SK-N-SH (cell line): ENCODE measurements at regions not wholly inside any gene's neighbourhood (a gene's known extent, or its start where the extent isn't known, plus 50 kb on each side); places are given as distances from the start of the nearest gene placed in this dataset.

Source experiments
- CTCF ChIA-PET: fragments of 300-600, 350-600 bp; formaldehyde crosslinking; extraction: SDS; loops from one replicate; lab custom pipeline; 2021; lab: Yijun Ruan, JAX
- POLR2A ChIA-PET: fragments of 350-600 bp; sonication (Branson Sonifier 250); formaldehyde crosslinking; extraction: SDS; loops from one replicate; lab custom pipeline; 2020; ENCODE audit warnings: antibody characterized with exemption, inconsistent platforms; lab: Yijun Ruan, JAX
- DNase-seq: peaks from one replicate; pipeline ENCODE4 v3.0.0; 2012
- H2AFZ ChIP-seq: fragments of 200-600 bp; sonication (generic); 2 replicates; pipeline ENCODE4 v1.8.1; 2016; ENCODE audit warnings: antibody characterized with exemption, mild to moderate bottlenecking, low read depth
- H3F3A ChIP-seq: fragments of 200-600 bp; sonication (generic); replicated peaks from 2 replicates; pipeline ENCODE3; 2016; ENCODE audit warnings: antibody characterized with exemption, mild to moderate bottlenecking; ENCODE audit not compliant: insufficient read depth
- H3K27ac ChIP-seq, 2 experiments: fragments of 200-500 bp in 1 of 2; fragments of 200-600 bp in 1 of 2; sonication (Bioruptor generic) in 1 of 2; sonication (generic), shearing (Covaris generic) in 1 of 2; 2 replicates each; pipeline versions ENCODE4 v1.5.1 to v1.6.1; 2014 to 2016; ENCODE audit warnings: low read depth in 2 of 2, inconsistent platforms in 1 of 2, low read length in 1 of 2, mild to moderate bottlenecking in 1 of 2, mixed read lengths in 1 of 2
- H3K27me3 ChIP-seq: fragments of 200-600 bp; sonication (generic), shearing (Covaris generic); 2 replicates; pipeline ENCODE4 v1.6.1; 2016; ENCODE audit warnings: mixed run types; ENCODE audit not compliant: insufficient read depth
- H3K36me3 ChIP-seq, 2 experiments: fragments of 200-500 bp in 1 of 2; fragments of 200-600 bp in 1 of 2; sonication (Bioruptor generic) in 1 of 2; sonication (generic) in 1 of 2; replicated peaks in 1 of 2; 2 replicates each; pipeline versions ENCODE3 to v1.5.1; 2014 to 2016; ENCODE audit warnings: low read length in 1 of 2, mild to moderate bottlenecking in 1 of 2; ENCODE audit not compliant: insufficient read depth in 2 of 2, control insufficient read depth in 1 of 2
- H3K4me1 ChIP-seq, 2 experiments: fragments of 200-500 bp in 1 of 2; fragments of 200-600 bp in 1 of 2; sonication (Bioruptor generic) in 1 of 2; sonication (generic), shearing (Covaris generic) in 1 of 2; 2 replicates each; pipeline versions ENCODE4 v1.5.1 to v1.6.1; 2014 to 2016; ENCODE audit warnings: low read depth in 1 of 2, low read length in 1 of 2, mixed run types in 1 of 2; ENCODE audit not compliant: insufficient read depth in 2 of 2, control insufficient read depth in 1 of 2
- H3K4me2 ChIP-seq: fragments of 200-600 bp; sonication (generic), shearing (Covaris generic); 2 replicates; pipeline ENCODE4 v1.6.1; 2017; ENCODE audit warnings: mixed run types
- H3K4me3 ChIP-seq, 2 experiments: fragments of 200-500 bp in 1 of 2; fragments of 200-600 bp in 1 of 2; sonication (Bioruptor generic) in 1 of 2; sonication (generic), shearing (Covaris generic) in 1 of 2; 2 replicates each; pipeline versions ENCODE4 v1.5.1 to v1.8.1; 2014 to 2016; ENCODE audit warnings: low read depth in 2 of 2, inconsistent platforms in 1 of 2, low read length in 1 of 2, mild to moderate bottlenecking in 1 of 2, mixed read lengths in 1 of 2, moderate library complexity in 1 of 2
- H3K79me2 ChIP-seq: fragments of 200-600 bp; sonication (generic); 2 replicates; pipeline ENCODE4 v1.8.1; 2017; ENCODE audit warnings: mild to moderate bottlenecking; ENCODE audit not compliant: insufficient read depth
- H3K9ac ChIP-seq: fragments of 200-600 bp; sonication (generic); 2 replicates; pipeline ENCODE4 v1.6.1; 2017; ENCODE audit warnings: mixed run types
- H3K9me2 ChIP-seq: fragments of 200-600 bp; sonication (generic); 2 replicates; pipeline ENCODE4 v1.6.1; 2017; ENCODE audit warnings: mixed run types
- H3K9me3 ChIP-seq: fragments of 200-600 bp; sonication (generic); 2 replicates; pipeline ENCODE4 v1.6.1; 2017; ENCODE audit warnings: mixed run types, mild to moderate bottlenecking, moderate library complexity
- H4K20me1 ChIP-seq: fragments of 200-600 bp; sonication (generic); 2 replicates; pipeline ENCODE4 v1.6.1; 2017; ENCODE audit warnings: mild to moderate bottlenecking, mixed run types; ENCODE audit not compliant: insufficient read depth
- CHD2 ChIP-seq: fragments of 150-350 bp; IDR thresholded peaks from 2 replicates; pipeline ENCODE4 v1.6.1; 2018; ENCODE audit warnings: low read length; ENCODE audit not compliant: partially characterized antibody
- CTCF ChIP-seq: fragments of 200-600 bp; sonication (generic); IDR thresholded peaks from 2 replicates; pipeline ENCODE4 v1.6.1; 2017; ENCODE audit warnings: antibody characterized with exemption, mild to moderate bottlenecking, moderate library complexity
- ELF1 ChIP-seq: IDR thresholded peaks from 2 replicates; pipeline ENCODE4 v1.4.0; 2012
- EP300 ChIP-seq, 2 experiments: IDR thresholded peaks; 2 replicates each; pipeline versions ENCODE4 v1.4.0 to v1.6.1; 2012; ENCODE audit warnings: borderline replicate concordance in 1 of 2, low read depth in 1 of 2, low read length in 1 of 2
- FOXJ3 ChIP-seq: sonication (generic); formaldehyde crosslinking; IDR thresholded peaks from 2 replicates; pipeline ENCODE4 v1.5.1; 2020; ENCODE audit warnings: mild to moderate bottlenecking, missing genetic modification reagents
- FOXM1 ChIP-seq: IDR thresholded peaks from 2 replicates; pipeline ENCODE4 v1.4.0; 2012; ENCODE audit warnings: low read depth, mild to moderate bottlenecking
- GABPA ChIP-seq: IDR thresholded peaks from 2 replicates; pipeline ENCODE4 v1.4.0; 2012; ENCODE audit warnings: low read depth, mild to moderate bottlenecking
- GATA2 ChIP-seq: sonication (generic); formaldehyde crosslinking; IDR thresholded peaks from 2 replicates; pipeline ENCODE4 v1.5.0; 2020; ENCODE audit warnings: mild to moderate bottlenecking, missing genetic modification reagents
- MAX ChIP-seq: IDR thresholded peaks from 2 replicates; pipeline ENCODE4 v1.4.0; 2012; ENCODE audit warnings: low read depth
- MEF2A ChIP-seq: IDR thresholded peaks from 2 replicates; pipeline ENCODE4 v1.4.0; 2012; ENCODE audit warnings: low read depth, borderline replicate concordance
- MXI1 ChIP-seq: IDR thresholded peaks from 2 replicates; pipeline ENCODE4 v1.6.1; 2012; ENCODE audit warnings: mild to moderate bottlenecking, low read depth, low read length, improper control_type of control experiment
- NFIC ChIP-seq: IDR thresholded peaks from 2 replicates; pipeline ENCODE4 v1.4.0; 2012; ENCODE audit warnings: borderline replicate concordance
- NRF1 ChIP-seq: IDR thresholded peaks from 2 replicates; pipeline ENCODE4 v1.6.1; 2012; ENCODE audit warnings: low read depth, mild to moderate bottlenecking, low read length
- POLR2AphosphoS5 ChIP-seq: IDR thresholded peaks from 2 replicates; pipeline ENCODE4 v1.6.1; 2012; ENCODE audit warnings: low read depth, low read length
- RAD21 ChIP-seq: IDR thresholded peaks from 2 replicates; pipeline ENCODE4 v1.6.1; 2012; ENCODE audit warnings: mild to moderate bottlenecking, low read length
- USF1 ChIP-seq: IDR thresholded peaks from 2 replicates; pipeline ENCODE4 v1.4.0; 2012; ENCODE audit warnings: low read depth, borderline replicate concordance
- ZBTB33 ChIP-seq: IDR thresholded peaks from 2 replicates; pipeline ENCODE4 v1.4.0; 2012; ENCODE audit warnings: low read depth, borderline replicate concordance
- WGBS: methylation state at CpG from one replicate; pipeline ENCODE4 v1.1.6; 2017; ENCODE audit warnings: low lambda C conversion rate; 5-methylcytosine and 5-hydroxymethylcytosine counted together

GRCh38 chr10:55446441-55447002 lies 645.5 kb upstream of the PCDH15 start:
- 71% methylated on average over 5 of the region's 5 CpGs for WGBS
- POLR2A ChIA-PET = no interaction called here
- Histone ChIP-seq H3K4me2 (no peak overlapping the region), H3K27ac (no peak overlapping the region), H3K79me2 (no peaks in the 10 kb centered on the region), H3F3A (no peaks in the 10 kb centered on the region), H3K4me3 (no peak overlapping the region), H3K9me2 (no peaks in the 10 kb centered on the region), H3K27me3 (no peaks in the 10 kb centered on the region), H3K36me3 (no peaks in the 10 kb centered on the region), H3K4me1 (no peaks in the 10 kb centered on the region; a peak in 1 of 4 replicates), H3K9me3 (no peaks in the 10 kb centered on the region), H4K20me1 (no peaks in the 10 kb centered on the region), H2AFZ (no peak overlapping the region), H3K9ac (no peak overlapping the region)
- TF ChIP-seq MXI1 = no peak
- TF ChIP-seq GABPA = no peak
- TF ChIP-seq FOXM1 = no peak
- TF ChIP-seq POLR2AphosphoS5 = no peak
- TF ChIP-seq FOXJ3 (CRISPR knock-in tag) = no peak
- no peak for DNase-seq
- CTCF ChIA-PET = no interaction called here

- Histone ChIP-seq H3K9ac (no peak overlapping the region), H3K9me2 (no peaks in the 10 kb centered on the region; the same call in 1 of the 2 replicates), H3K36me3 (no peaks in the 10 kb centered on the region), H3K27ac (no peak overlapping the region), H3K9me3 (no peaks in the 10 kb centered on the region), H3K4me1 (no peaks in the 10 kb centered on the region; a peak in 1 of 4 replicates), H3F3A (no peaks in the 10 kb centered on the region), H4K20me1 (no peaks in the 10 kb centered on the region), H2AFZ (no peak overlapping the region), H3K79me2 (no peaks in the 10 kb centered on the region), H3K27me3 (no peaks in the 10 kb centered on the region), H3K4me2 (no peak overlapping the region)
- WGBS = 79% methylated on average over 2 of the region's 2 CpGs
- no peak for DNase-seq
- ChIA-PET POLR2A (no interaction called here), CTCF (interaction anchor here (0.6 kb wide), 1 partner anchor 299 kb away, joined by 4 read pairs; no protein-coding TSS in a partner anchor)
- TF ChIP-seq ELF1 = no peak
- no peak for TF ChIP-seq GATA2 (CRISPR knock-in tag)
- no peak for TF ChIP-seq NFIC
- TF ChIP-seq MAX = no peak
- TF ChIP-seq FOXM1 = no peak
- TF ChIP-seq CTCF = no peak
- no peak for TF ChIP-seq EP300 (IDR thresholded peaks at IDR 0.05; ENCODE audit: borderline replicate concordance in 1 of 2, low read depth in 1 of 2, low read length in 1 of 2)
- TF ChIP-seq GABPA = no peak
- no peak for TF ChIP-seq RAD21
- TF ChIP-seq USF1 = no peak
- no peak for TF ChIP-seq NRF1
- TF ChIP-seq ZBTB33 = no peak
- TF ChIP-seq CHD2 = no peak
- no peak for TF ChIP-seq MEF2A
- no peak for TF ChIP-seq MXI1
- TF ChIP-seq, all 33 proteins: peak for 0
- no peak overlapping the region for H3K4me3 ChIP-seq
These were observed 640.7 kb upstream of the PCDH15 start for GRCh38 chr10:55441777-55442176.
